Fibroblast of peridontal ligament (primary cell): ENCODE measurements at regions not wholly inside any gene's neighbourhood (a gene's known extent, or its start where the extent isn't known, plus 50 kb on each side); places are given as distances from the start of the nearest gene placed in this dataset.
"Not testable (repeated sequence)": the region's sequence is repeated elsewhere in the genome, so short reads cannot be mapped to it uniquely, and the experiment has no call there.

Experiments used
- DNase-seq: peaks from one replicate; pipeline ENCODE4 v3.0.0-alpha.2; 2010; ENCODE audit errors: extremely low read depth

GRCh38 chr13:74730556-74731331 is 596.5 kb upstream of the KLF12 start:
- DNase-seq: no peak

- DNase-seq: no peak
Observed at GRCh38 chr13:74726206-74726605, 592.0 kb upstream of the KLF12 start.

- not testable (repeated sequence) for DNase-seq
Observed at GRCh38 chr13:74718232-74718842, 584.1 kb upstream of the KLF12 start.

- no peak for DNase-seq
Observed at GRCh38 chr13:74715718-74716117, 581.5 kb upstream of the KLF12 start.

- DNase-seq: peak; percentile 59
Observed at GRCh38 chr13:74710006-74710405, 575.8 kb upstream of the KLF12 start.

GRCh38 chr13:74709226-74709625 is 575.0 kb upstream of the KLF12 start:
- no peak for DNase-seq

- peak; percentile 8 for DNase-seq
Observed at GRCh38 chr13:74708629-74709028, 574.4 kb upstream of the KLF12 start.

GRCh38 chr13:74707291-74707690 is 573.1 kb upstream of the KLF12 start:
- DNase-seq: no peak

GRCh38 chr13:74706801-74707200 is 572.6 kb upstream of the KLF12 start:
- no peak for DNase-seq

GRCh38 chr13:74705438-74705837 is 571.2 kb upstream of the KLF12 start:
- no peak for DNase-seq

GRCh38 chr13:74703855-74704387 is 569.7 kb upstream of the KLF12 start:
- no peak for DNase-seq

GRCh38 chr13:74696148-74696922 is 562.1 kb upstream of the KLF12 start:
- peak; percentile 8 for DNase-seq

- DNase-seq: peak; percentile 7
Observed at GRCh38 chr13:74695021-74695800, 561.0 kb upstream of the KLF12 start.

GRCh38 chr13:74687442-74688182 is 553.4 kb upstream of the KLF12 start:
- no peak for DNase-seq

- no peak for DNase-seq
Observed at GRCh38 chr13:74683411-74683810, 549.2 kb upstream of the KLF12 start.

GRCh38 chr13:74682746-74683145 is 548.5 kb upstream of the KLF12 start:
- DNase-seq: no peak

- DNase-seq: no peak
Observed at GRCh38 chr13:74681891-74682290, 547.7 kb upstream of the KLF12 start.

- DNase-seq: peak; percentile 48
Observed at GRCh38 chr13:74678308-74678965, 544.2 kb upstream of the KLF12 start.

- no peak for DNase-seq
Observed at GRCh38 chr13:74675972-74676371, 541.8 kb upstream of the KLF12 start.

- DNase-seq: peak; percentile 8
Observed at GRCh38 chr13:74675182-74675581, 541.0 kb upstream of the KLF12 start.
